K562 (cell line): ENCODE measurements at regions not wholly inside any gene's neighbourhood (a gene's known extent, or its start where the extent isn't known, plus 50 kb on each side); places are given as distances from the start of the nearest gene placed in this dataset.

Experiments
- ATAC-seq: fragments of 200-7000 bp; cut with Tn5 transposase; 3 replicates; pipeline ENCODE4 v1.9.1; 2020; ENCODE audit warnings: moderate library complexity
- BruUV-seq: library from RNA; stranded (reverse); fragments of 400-500 nt; replicated peaks from 2 replicates; lab custom pipeline; 2021; lab: Mats Ljungman, UMichigan
- CTCF ChIA-PET: fragments of 300-600 bp; formaldehyde crosslinking; extraction: SDS; loops from one replicate; lab custom pipeline; 2021; ENCODE audit warnings: low intra/inter-chr PET ratio; lab: Yijun Ruan, JAX
- POLR2A ChIA-PET: fragments of 300-600, 350-650 bp; sonication (Branson Sonifier 250); formaldehyde crosslinking; extraction: SDS; loops from one replicate; lab custom pipeline; 2021; ENCODE audit warnings: antibody characterized with exemption, inconsistent platforms; lab: Yijun Ruan, JAX
- DNase-seq, 4 experiments: peaks; one replicate each; pipeline versions ENCODE4 v3.0.0 to v3.0.0-alpha.2; 2011 to 2018; ENCODE audit warnings: low spot score in 3 of 4, mixed read lengths in 3 of 4; ENCODE audit errors: extremely low read depth in 1 of 4
- FAIRE-seq: peaks from 2 replicates; lab custom pipeline; 2011; peaks lifted over from hg19 to GRCh38; lab: Jason Lieb, UNC
- H2AFZ ChIP-seq: 2 replicates; pipeline ENCODE4 v1.6.0; 2011; ENCODE audit warnings: low read depth, low read length, control low read depth, inconsistent platforms
- H3K27ac ChIP-seq: fragments of 200-600 bp; 3 replicates; pipeline ENCODE4 v1.8.0; 2011; ENCODE audit warnings: low read depth, mild to moderate bottlenecking, control low read depth, inconsistent platforms, low read length, moderate library complexity, mixed read lengths; ENCODE audit errors: extremely low read depth
- H3K27me3 ChIP-seq, 2 experiments: fragments of 300-600 bp in 1 of 2; 2 replicates in 1 of 2; 3 replicates in 1 of 2; pipeline versions ENCODE4 v1.6.0 to v1.8.0; 2011; ENCODE audit warnings: inconsistent platforms in 2 of 2, low read length in 2 of 2, mild to moderate bottlenecking in 1 of 2, mixed read lengths in 1 of 2, moderate library complexity in 1 of 2; ENCODE audit not compliant: control insufficient read depth in 2 of 2, insufficient read depth in 2 of 2
- H3K36me3 ChIP-seq: fragments of 300-600 bp; 3 replicates; pipeline ENCODE4 v1.8.0; 2011; ENCODE audit warnings: mild to moderate bottlenecking, low read length, inconsistent platforms; ENCODE audit not compliant: control insufficient read depth, insufficient read depth
- H3K4me1 ChIP-seq, 2 experiments: fragments of 200-600 bp in 1 of 2; replicated peaks in 1 of 2; 2 replicates in 1 of 2; 3 replicates in 1 of 2; pipeline versions ENCODE4 v1.5.1 to v1.8.0; 2011; ENCODE audit warnings: inconsistent platforms in 2 of 2, low read length in 2 of 2, mild to moderate bottlenecking in 1 of 2, mixed read lengths in 1 of 2, moderate library complexity in 1 of 2; ENCODE audit not compliant: control insufficient read depth in 2 of 2, insufficient read depth in 2 of 2
- H3K4me2 ChIP-seq: 2 replicates; pipeline ENCODE4 v1.6.1; 2011; ENCODE audit warnings: low read length, control low read depth, inconsistent platforms, mixed read lengths; ENCODE audit not compliant: insufficient read depth
- H3K4me3 ChIP-seq: fragments of 200-600 bp; sonication (generic), shearing (Covaris generic); 2 replicates; pipeline ENCODE4 v1.5.1; 2016; ENCODE audit warnings: control low read depth, inconsistent platforms
- H3K79me2 ChIP-seq: fragments of 200-600 bp; 3 replicates; pipeline ENCODE4 v1.8.0; 2011; ENCODE audit warnings: low read length, inconsistent platforms; ENCODE audit not compliant: control insufficient read depth, insufficient read depth
- H3K9ac ChIP-seq, 2 experiments: 2 replicates each; pipeline versions ENCODE4 v1.6.0 to v1.6.1; 2011; ENCODE audit warnings: low read depth in 2 of 2, low read length in 2 of 2, control low read depth in 1 of 2, inconsistent platforms in 1 of 2, mild to moderate bottlenecking in 1 of 2, mixed read lengths in 1 of 2; ENCODE audit not compliant: insufficient read depth in 1 of 2
- H3K9me1 ChIP-seq: one replicate; pipeline ENCODE4 v1.6.0; 2011; ENCODE audit warnings: inconsistent platforms, mild to moderate bottlenecking, low read length, moderate library complexity; ENCODE audit not compliant: control insufficient read depth, insufficient read depth
- H3K9me3 ChIP-seq: replicated peaks from 2 replicates; pipeline ENCODE4 v1.5.1; 2011; ENCODE audit warnings: low read depth, low read length, inconsistent platforms; ENCODE audit not compliant: control insufficient read depth, insufficient read depth
- H4K20me1 ChIP-seq: replicated peaks from 2 replicates; pipeline ENCODE4 v1.6.1; 2011; ENCODE audit warnings: low read length, inconsistent platforms, mixed read lengths; ENCODE audit not compliant: control insufficient read depth, insufficient read depth
- BRF1 ChIP-seq: IDR thresholded peaks from 3 replicates; pipeline ENCODE4 v1.6.1; 2011; ENCODE audit warnings: borderline replicate concordance, mild to moderate bottlenecking; ENCODE audit not compliant: insufficient read length; ENCODE audit errors: extremely low read depth
- TSHZ1 ChIP-seq: fragments of 250-450 bp; sonication (Bioruptor Pico); IDR thresholded peaks from 2 replicates; pipeline ENCODE4 v1.4.0; 2020; ENCODE audit warnings: mild to moderate bottlenecking, moderate library complexity
- ZBTB17 ChIP-seq: fragments of 450-650 bp; formaldehyde crosslinking; IDR thresholded peaks from 2 replicates; pipeline ENCODE4 v1.4.0; 2020; ENCODE audit warnings: mild to moderate bottlenecking
- ZNF140 ChIP-seq: fragments of 250-450 bp; sonication (Bioruptor Pico); IDR thresholded peaks from 2 replicates; pipeline ENCODE4 v1.8.0; 2021; ENCODE audit warnings: moderate library complexity, mild to moderate bottlenecking, inconsistent platforms
- ZNF592 ChIP-seq: fragments of 450-650 bp; IDR thresholded peaks from 2 replicates; pipeline ENCODE4 v1.6.1; 2017; ENCODE audit warnings: antibody characterized with exemption, mild to moderate bottlenecking
- WGBS: fragments of 100-300 bp; shearing (Covaris generic); methylation state at CpG from one replicate; pipeline ENCODE4 v1.1.6; 2016; ENCODE audit warnings: low coverage, mixed read lengths; ENCODE audit not compliant: insufficient coverage; ENCODE audit errors: missing lambda C conversion rate; 5-methylcytosine and 5-hydroxymethylcytosine counted together
- in situ Hi-C: fragments of 300-500 bp; cut with MboI; formaldehyde crosslinking; loops from 4 replicates; pipeline ENCODE4 v1.15.0; 2018; ENCODE audit warnings: inconsistent platforms, mixed read lengths
- intact Hi-C: fragments of 100-400 bp; cut with micrococcal nuclease; formaldehyde crosslinking; loops from 2 replicates; pipeline ENCODE4 v1.14.2; 2022

- TF ChIP-seq ZNF592, result no peak
- TF ChIP-seq BRF1, result no peak
Observed at GRCh38 chr22:48077699-48078098, 1315.2 kb downstream of the TBC1D22A start (continued).

GRCh38 chr22:48076008-48076407, 1313.6 kb downstream of the TBC1D22A start:
- intact Hi-C loops, result no loop called here
- DNase-seq, result no peak

More at GRCh38 chr22:48076008-48076407, 1313.6 kb downstream of the TBC1D22A start:
- no peak for FAIRE-seq
- Histone ChIP-seq H3K9ac (no peak overlapping the region), H4K20me1 (no peaks in the 10 kb centered on the region), H3K4me3 (no peak overlapping the region)
- TF ChIP-seq TSHZ1 (CRISPR knock-in tag) (no peak), ZBTB17 (no peak), ZNF140 (no peak)
- TF ChIP-seq, all 486 proteins: peak for 0
- Histone ChIP-seq H3K4me2 (no peak overlapping the region), H3K4me1 (no peaks in the 10 kb centered on the region), H3K27me3 (peaks cover 0 to 8% of the 10 kb centered on the region in 2 experiments; a peak in 1 of 5 replicates), H3K9me3 (no peaks in the 10 kb centered on the region), H3K9me1 (no peaks in the 10 kb centered on the region), H3K36me3 (no peaks in the 10 kb centered on the region), H3K79me2 (no peaks in the 10 kb centered on the region), H3K27ac (no peak overlapping the region), H2AFZ (no peak overlapping the region)
- WGBS, result 4% methylated on average over 5 of the region's 10 CpGs
- in situ Hi-C loops, result no loop called here
- no TSS peak for BruUV-seq
- CTCF ChIA-PET, result no interaction called here
- no peak for ATAC-seq
- POLR2A ChIA-PET, result no interaction called here
